HG03095 (cell line): ENCODE measurements at regions not wholly inside any gene's neighbourhood (a gene's known extent, or its start where the extent isn't known, plus 50 kb on each side); places are given as distances from the start of the nearest gene placed in this dataset.

Experiments used
- ATAC-seq: cut with Tn5 transposase; IDR thresholded peaks from one replicate; pipeline ENCODE4 v1.9.1; 2021; ENCODE audit warnings: moderate library complexity; ENCODE audit not compliant: unreplicated experiment

- no peak for ATAC-seq
Observed at GRCh38 chr13:31853643-31854326, 114.5 kb downstream of the RXFP2 start.

- ATAC-seq, result no peak
Observed at GRCh38 chr13:31859571-31859970, 120.2 kb downstream of the RXFP2 start.

- no peak for ATAC-seq
Observed at GRCh38 chr13:31860002-31860401, 120.7 kb downstream of the RXFP2 start.

GRCh38 chr13:31862828-31863227 is 123.5 kb downstream of the RXFP2 start:
- no peak for ATAC-seq

- no peak for ATAC-seq
Observed at GRCh38 chr13:31864307-31864706, 125.0 kb downstream of the RXFP2 start.

GRCh38 chr13:31866099-31866498 is 126.8 kb downstream of the RXFP2 start:
- ATAC-seq, result no peak

- no peak for ATAC-seq
Observed at GRCh38 chr13:31867709-31868108, 128.4 kb downstream of the RXFP2 start.

- no peak for ATAC-seq
Observed at GRCh38 chr13:31869582-31869981, 130.3 kb downstream of the RXFP2 start.

GRCh38 chr13:31870511-31870910 is 131.2 kb downstream of the RXFP2 start:
- ATAC-seq, result no peak

GRCh38 chr13:31873145-31873544 is 133.8 kb downstream of the RXFP2 start:
- no peak for ATAC-seq

- no peak for ATAC-seq
Observed at GRCh38 chr13:31875134-31875533, 135.8 kb downstream of the RXFP2 start.

GRCh38 chr13:31878052-31878451 is 138.7 kb downstream of the RXFP2 start:
- no peak for ATAC-seq

GRCh38 chr13:31878495-31878894 is 139.2 kb downstream of the RXFP2 start:
- ATAC-seq, result no peak

- no peak for ATAC-seq
Observed at GRCh38 chr13:31878955-31879354, 139.6 kb downstream of the RXFP2 start.

- ATAC-seq, result no peak
Observed at GRCh38 chr13:31880851-31881494, 141.6 kb downstream of the RXFP2 start.

GRCh38 chr13:31881495-31881882 is 142.2 kb downstream of the RXFP2 start:
- ATAC-seq, result no peak

GRCh38 chr13:31882794-31883193 is 143.5 kb downstream of the RXFP2 start:
- ATAC-seq, result no peak

- no peak for ATAC-seq
Observed at GRCh38 chr13:31884556-31884955, 145.2 kb downstream of the RXFP2 start.

GRCh38 chr13:31885994-31886393 is 145.6 kb upstream of the FRY start:
- ATAC-seq, result no peak

GRCh38 chr13:31887286-31887685 is 144.3 kb upstream of the FRY start:
- no peak for ATAC-seq

- ATAC-seq, result no peak
Observed at GRCh38 chr13:31890946-31891345, 140.6 kb upstream of the FRY start.

- ATAC-seq, result no peak
Observed at GRCh38 chr13:31891472-31891871, 140.1 kb upstream of the FRY start.

- no peak for ATAC-seq
Observed at GRCh38 chr13:31894931-31895330, 136.6 kb upstream of the FRY start.
